Prostate gland (tissue), 2 donors: ENCODE measurements at regions not wholly inside any gene's neighbourhood (a gene's known extent, or its start where the extent isn't known, plus 50 kb on each side); places are given as distances from the start of the nearest gene placed in this dataset.

ENCODE experiments used
- DNase-seq: peaks from one replicate; pipeline ENCODE4 v3.0.0-alpha.2; 2019; ENCODE audit warnings: low spot score
- H3K27ac ChIP-seq, 2 donors: fragments of 200-600 bp; sonication (generic); 2 replicates each; pipeline ENCODE4 v1.5.1; 2017 to 2019
- H3K27me3 ChIP-seq: fragments of 200-600 bp; sonication (generic); replicated peaks from 2 replicates; pipeline ENCODE4 v1.5.1; 2019; ENCODE audit not compliant: insufficient read depth
- H3K36me3 ChIP-seq, 2 donors: fragments of 200-600 bp; sonication (generic); 1 replicate in 1 of 2; 2 replicates in 1 of 2; pipeline versions ENCODE4 v1.5.1 to v1.8.1; 2017 to 2019
- H3K4me1 ChIP-seq: fragments of 200-600 bp; sonication (generic); replicated peaks from 2 replicates; pipeline ENCODE4 v1.5.1; 2019
- H3K4me3 ChIP-seq, 2 donors: fragments of 200-600 bp; sonication (generic); 2 replicates each; pipeline ENCODE4 v1.5.1; 2017 to 2019
- H3K9me3 ChIP-seq: fragments of 200-600 bp; sonication (generic); 2 replicates; pipeline ENCODE4 v1.5.1; 2017
- POLR2A ChIP-seq: fragments of 450-650 bp; IDR thresholded peaks from one replicate; pipeline ENCODE4 v1.6.1; 2016; ENCODE audit warnings: antibody characterized with exemption, mild to moderate bottlenecking
- POLR2AphosphoS5 ChIP-seq: sonication (generic); formaldehyde crosslinking; IDR thresholded peaks from one replicate; pipeline ENCODE4 v1.6.1; 2017; ENCODE audit warnings: antibody characterized with exemption
- WGBS: methylation state at CpG from one replicate; pipeline ENCODE4 v1.1.5; 2018; 5-methylcytosine and 5-hydroxymethylcytosine counted together
- intact Hi-C: fragments of 100-400 bp; cut with DNase I; formaldehyde crosslinking; loops from one replicate; pipeline ENCODE4 v1.14.2; 2022
- TF ChIP-seq, protein P1 (sequence below), 4 experiments: fragments of 200-600 bp in 2 of 4; fragments of 450-650 bp in 2 of 4; sonication (generic) in 2 of 4; IDR thresholded peaks; 1 replicate in 3 of 4; 2 replicates in 1 of 4; pipeline ENCODE4 v1.5.1; 2016 to 2019; ENCODE audit warnings: antibody characterized with exemption in 4 of 4, mild to moderate bottlenecking in 2 of 4, moderate library complexity in 2 of 4

DNA sequence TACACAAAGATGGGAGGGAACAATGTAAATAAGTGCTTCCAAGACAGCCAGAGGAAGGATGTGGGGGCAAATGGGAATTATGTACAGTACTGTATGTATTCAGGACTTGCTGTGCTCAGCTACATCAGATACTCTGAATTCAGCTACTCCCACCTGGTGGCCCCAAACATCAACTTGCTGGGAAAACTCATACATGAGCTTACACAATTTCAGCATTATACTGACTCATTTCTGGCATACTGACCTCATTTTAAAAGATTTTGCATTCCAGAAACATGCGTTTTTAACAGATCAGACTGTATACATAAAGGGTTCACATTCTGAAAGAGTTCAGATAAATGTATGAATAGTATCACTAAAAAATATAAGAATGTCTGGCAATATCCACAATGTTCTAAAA lies 59.7 kb downstream of the GPX5 start:
- no peaks in the 10 kb centered on the region for H3K4me1 ChIP-seq
- no peak overlapping the region for H3K4me3 ChIP-seq
- no peak for DNase-seq
- no peak overlapping the region for H3K27ac ChIP-seq
- H3K9me3 ChIP-seq = no peaks in the 10 kb centered on the region
- TF ChIP-seq POLR2A (no peak), POLR2AphosphoS5 (no peak)
- TF ChIP-seq, protein P1, sequence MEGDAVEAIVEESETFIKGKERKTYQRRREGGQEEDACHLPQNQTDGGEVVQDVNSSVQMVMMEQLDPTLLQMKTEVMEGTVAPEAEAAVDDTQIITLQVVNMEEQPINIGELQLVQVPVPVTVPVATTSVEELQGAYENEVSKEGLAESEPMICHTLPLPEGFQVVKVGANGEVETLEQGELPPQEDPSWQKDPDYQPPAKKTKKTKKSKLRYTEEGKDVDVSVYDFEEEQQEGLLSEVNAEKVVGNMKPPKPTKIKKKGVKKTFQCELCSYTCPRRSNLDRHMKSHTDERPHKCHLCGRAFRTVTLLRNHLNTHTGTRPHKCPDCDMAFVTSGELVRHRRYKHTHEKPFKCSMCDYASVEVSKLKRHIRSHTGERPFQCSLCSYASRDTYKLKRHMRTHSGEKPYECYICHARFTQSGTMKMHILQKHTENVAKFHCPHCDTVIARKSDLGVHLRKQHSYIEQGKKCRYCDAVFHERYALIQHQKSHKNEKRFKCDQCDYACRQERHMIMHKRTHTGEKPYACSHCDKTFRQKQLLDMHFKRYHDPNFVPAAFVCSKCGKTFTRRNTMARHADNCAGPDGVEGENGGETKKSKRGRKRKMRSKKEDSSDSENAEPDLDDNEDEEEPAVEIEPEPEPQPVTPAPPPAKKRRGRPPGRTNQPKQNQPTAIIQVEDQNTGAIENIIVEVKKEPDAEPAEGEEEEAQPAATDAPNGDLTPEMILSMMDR (IDR thresholded peaks at IDR 0.05) = no peak
- H3K36me3 ChIP-seq = no peaks in the 10 kb centered on the region
- WGBS = 62% methylated on average over 1 of the region's 1 CpG
- no peaks in the 10 kb centered on the region for H3K27me3 ChIP-seq
- intact Hi-C loops = no loop called here

DNA sequence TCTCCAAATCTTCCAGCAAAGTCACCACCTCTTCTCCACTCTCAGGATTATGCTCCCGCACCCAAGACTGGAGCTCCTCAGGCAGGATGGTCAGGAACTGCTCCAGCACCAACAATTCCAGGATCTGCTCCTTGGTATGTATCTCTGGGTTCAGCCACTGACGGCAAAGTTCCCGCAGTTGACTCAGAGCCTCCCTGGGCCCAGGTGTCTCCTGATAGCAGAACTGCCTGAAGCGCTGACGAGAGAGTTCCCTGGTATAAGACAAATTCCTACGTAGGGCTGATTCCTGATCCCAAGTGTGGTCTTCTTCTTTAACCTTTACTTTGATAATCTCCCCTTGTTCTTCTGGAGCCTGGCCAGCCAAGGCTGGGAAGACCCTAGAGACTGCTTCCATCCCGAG lies 60.6 kb downstream of the GPX5 start:
- H3K27me3 ChIP-seq = no peaks in the 10 kb centered on the region
- no peaks in the 10 kb centered on the region for H3K36me3 ChIP-seq
- no peak for TF ChIP-seq POLR2A
- TF ChIP-seq, protein P1 (IDR thresholded peaks at IDR 0.05) = no peak
- TF ChIP-seq POLR2AphosphoS5 = no peak
- no peaks in the 10 kb centered on the region for H3K4me1 ChIP-seq
- no peak for DNase-seq
- H3K9me3 ChIP-seq = no peaks in the 10 kb centered on the region
- intact Hi-C loops = no loop called here
- peak overlapping the region; percentile 42 to 54 for H3K4me3 ChIP-seq
- H3K27ac ChIP-seq = peak overlapping the region; percentile 56 to 71
- WGBS = 43% methylated on average over 7 of the region's 7 CpGs

GRCh38 chr6:28586962-28587745 lies 61.5 kb downstream of the GPX5 start:
- Histone ChIP-seq H3K36me3 (no peaks in the 10 kb centered on the region), H3K27me3 (no peaks in the 10 kb centered on the region), H3K27ac (peak overlapping the region; percentile 56 to 71), H3K4me1 (no peaks in the 10 kb centered on the region), H3K9me3 (no peaks in the 10 kb centered on the region), H3K4me3 (peak overlapping the region; percentile 42 to 54)
- DNase-seq = peak; percentile 77
- under 1% methylated on average over 42 of the region's 42 CpGs for WGBS
- intact Hi-C loops = no loop called here
- TF ChIP-seq POLR2AphosphoS5 (peak; percentile 66), POLR2A (no peak)
- TF ChIP-seq, protein P1 (IDR thresholded peaks at IDR 0.05) = no peak

- no peaks in the 10 kb centered on the region for H3K27me3 ChIP-seq
- no peaks in the 10 kb centered on the region for H3K36me3 ChIP-seq
- H3K4me3 ChIP-seq = peak overlapping the region; percentile 42 to 54
- H3K4me1 ChIP-seq = no peaks in the 10 kb centered on the region
- DNase-seq = no peak
- intact Hi-C loops = no loop called here
- TF ChIP-seq POLR2AphosphoS5 (no peak), POLR2A (no peak)
- TF ChIP-seq, protein P1 (IDR thresholded peaks at IDR 0.05) = no peak
- H3K9me3 ChIP-seq = no peaks in the 10 kb centered on the region
- 13% methylated on average over 8 of the region's 8 CpGs for WGBS
- peak overlapping the region; percentile 56 to 71 for H3K27ac ChIP-seq
Observed at GRCh38 chr6:28587746-28588075, 62.0 kb downstream of the GPX5 start.

DNA sequence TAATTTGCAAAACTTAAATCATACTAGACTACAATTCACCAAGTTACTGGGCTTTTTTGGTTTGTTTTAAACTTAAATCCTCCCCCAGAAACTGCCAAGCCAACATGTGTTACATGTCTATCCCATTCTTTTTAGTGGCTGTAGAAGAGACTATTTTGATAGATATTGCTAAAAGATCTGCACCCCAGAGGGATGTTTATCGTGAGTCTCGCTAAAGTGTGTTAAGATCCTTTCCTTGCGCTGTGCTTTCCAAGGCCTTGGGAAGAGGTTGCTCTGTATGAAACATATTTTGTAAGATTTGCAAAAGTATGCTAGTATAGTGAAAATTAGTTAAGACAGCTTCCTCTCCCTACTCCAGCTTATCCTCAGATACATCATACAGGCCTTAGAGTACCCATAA lies 63.0 kb downstream of the GPX5 start:
- Histone ChIP-seq H3K36me3 (no peaks in the 10 kb centered on the region), H3K27ac (no peak overlapping the region), H3K4me3 (no peak overlapping the region), H3K27me3 (no peaks in the 10 kb centered on the region), H3K4me1 (no peaks in the 10 kb centered on the region), H3K9me3 (no peaks in the 10 kb centered on the region)
- intact Hi-C loops = no loop called here
- WGBS = 89% methylated on average over 3 of the region's 3 CpGs
- DNase-seq = no peak
- TF ChIP-seq POLR2A = no peak
- TF ChIP-seq, protein P1 (IDR thresholded peaks at IDR 0.05) = no peak
- no peak for TF ChIP-seq POLR2AphosphoS5
